ENCODE measurements at regions not wholly inside any gene's neighbourhood (a gene's known extent, or its start where the extent isn't known, plus 50 kb on each side); places are given as distances from the start of the nearest gene placed in this dataset.

- no peak for TF ChIP-seq REST (IDR thresholded peaks at IDR 0.05; ENCODE audit: insufficient read depth in 1 of 2, low read depth in 2 of 2, low read length in 2 of 2)
- TF ChIP-seq TAF1 (IDR thresholded peaks at IDR 0.05; ENCODE audit: borderline replicate concordance, insufficient read depth, low read length) = no peak
- TF ChIP-seq FOXP2 (optimal IDR thresholded peaks at IDR 0.05; ENCODE audit: borderline replicate concordance, extremely low read depth, extremely low read length, insufficient read depth) = no peak
- no peak for TF ChIP-seq POLR2AphosphoS5 (IDR thresholded peaks at IDR 0.05; ENCODE audit: low read depth, low read length)
- no peak for TF ChIP-seq SIN3A (IDR thresholded peaks at IDR 0.05; ENCODE audit: borderline replicate concordance, insufficient read depth, low read length)
These were observed 508.0 kb downstream of the FGF9 start for GRCh38 chr13:22178878-22179277.

GRCh38 chr13:22187329-22187728 lies 516.5 kb downstream of the FGF9 start:
- TF ChIP-seq FOXP2 (optimal IDR thresholded peaks at IDR 0.05; ENCODE audit: borderline replicate concordance, extremely low read depth, extremely low read length, insufficient read depth) (no peak), SIN3A (IDR thresholded peaks at IDR 0.05; ENCODE audit: borderline replicate concordance, insufficient read depth, low read length) (no peak), POLR2AphosphoS5 (IDR thresholded peaks at IDR 0.05; ENCODE audit: low read depth, low read length) (no peak), REST (IDR thresholded peaks at IDR 0.05; ENCODE audit: insufficient read depth in 1 of 2, low read depth in 2 of 2, low read length in 2 of 2) (no peak), TAF1 (IDR thresholded peaks at IDR 0.05; ENCODE audit: borderline replicate concordance, insufficient read depth, low read length) (no peak)

DNA sequence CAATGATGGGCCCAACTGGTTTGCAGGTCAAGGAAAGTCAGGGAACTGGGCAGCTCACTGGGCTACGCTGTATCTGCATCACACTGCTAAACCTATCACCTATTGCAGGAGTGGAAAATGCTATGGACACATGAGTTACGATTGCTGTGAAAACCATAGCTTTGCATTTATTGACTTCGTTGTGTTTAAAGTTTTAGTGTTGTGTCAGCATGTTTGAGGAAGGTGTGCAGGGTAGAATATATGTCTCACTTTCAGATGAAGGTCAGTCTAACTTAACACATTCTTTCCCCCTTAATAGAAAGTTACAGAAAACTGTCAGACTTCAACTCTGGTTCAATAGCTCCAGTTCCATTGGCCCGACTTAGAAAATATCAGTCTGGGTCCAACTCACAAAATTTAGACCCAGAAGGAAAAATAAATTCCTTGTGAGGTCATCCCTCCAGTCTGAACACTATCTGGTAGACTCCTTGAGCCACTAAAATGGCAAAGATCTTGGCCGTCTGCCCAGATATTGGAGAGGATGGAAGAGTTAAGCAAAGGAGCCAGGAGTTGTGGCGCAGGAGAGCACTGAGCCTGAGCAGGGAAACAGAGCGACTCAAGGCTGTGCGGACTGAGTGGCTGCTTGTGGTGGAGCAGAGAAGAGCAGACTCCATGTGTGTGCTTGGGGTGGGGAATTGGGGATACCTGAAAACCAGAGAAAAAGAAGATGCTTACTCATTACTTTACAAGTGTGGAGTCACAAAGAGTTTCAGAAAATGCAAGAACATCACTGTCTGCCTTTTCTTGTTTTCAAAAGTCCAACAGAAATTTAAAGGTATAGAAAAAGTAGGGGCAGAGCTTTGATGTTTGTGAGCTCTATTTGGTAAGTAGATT lies 518.5 kb downstream of the FGF9 start:
- TF ChIP-seq FOXP2 (optimal IDR thresholded peaks at IDR 0.05; ENCODE audit: borderline replicate concordance, extremely low read depth, extremely low read length, insufficient read depth) = no peak

DNA sequence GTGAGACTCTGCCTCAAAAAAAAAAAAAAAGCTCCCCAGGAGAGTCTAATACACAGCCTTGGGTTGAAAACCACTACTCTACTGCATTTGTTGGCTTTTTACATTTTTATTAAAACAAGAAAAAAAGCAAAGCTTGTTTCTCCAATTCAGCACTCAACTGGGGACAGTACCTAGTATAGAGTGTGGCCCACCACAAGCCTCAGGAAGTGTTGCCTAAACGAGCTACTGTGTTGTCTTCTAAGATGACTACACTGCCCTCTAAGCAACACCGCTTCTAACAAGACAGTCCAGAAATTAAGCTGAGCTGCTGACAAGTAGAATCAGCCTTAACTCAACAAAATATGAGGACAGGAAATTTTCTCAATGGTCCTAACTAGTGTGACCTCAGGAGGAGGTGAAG lies 522.2 kb downstream of the FGF9 start:
- TF ChIP-seq TAF1 (IDR thresholded peaks at IDR 0.05; ENCODE audit: borderline replicate concordance, insufficient read depth, low read length) (no peak), FOXP2 (optimal IDR thresholded peaks at IDR 0.05; ENCODE audit: borderline replicate concordance, extremely low read depth, extremely low read length, insufficient read depth) (no peak)

GRCh38 chr13:22194106-22194805 lies 523.4 kb downstream of the FGF9 start:
- TF ChIP-seq POLR2AphosphoS5 (IDR thresholded peaks at IDR 0.05; ENCODE audit: low read depth, low read length) (no peak), TAF1 (IDR thresholded peaks at IDR 0.05; ENCODE audit: borderline replicate concordance, insufficient read depth, low read length) (no peak), FOXP2 (optimal IDR thresholded peaks at IDR 0.05; ENCODE audit: borderline replicate concordance, extremely low read depth, extremely low read length, insufficient read depth) (no peak), SIN3A (IDR thresholded peaks at IDR 0.05; ENCODE audit: borderline replicate concordance, insufficient read depth, low read length) (no peak), REST (IDR thresholded peaks at IDR 0.05; ENCODE audit: insufficient read depth in 1 of 2, low read depth in 2 of 2, low read length in 2 of 2) (no peak)

DNA sequence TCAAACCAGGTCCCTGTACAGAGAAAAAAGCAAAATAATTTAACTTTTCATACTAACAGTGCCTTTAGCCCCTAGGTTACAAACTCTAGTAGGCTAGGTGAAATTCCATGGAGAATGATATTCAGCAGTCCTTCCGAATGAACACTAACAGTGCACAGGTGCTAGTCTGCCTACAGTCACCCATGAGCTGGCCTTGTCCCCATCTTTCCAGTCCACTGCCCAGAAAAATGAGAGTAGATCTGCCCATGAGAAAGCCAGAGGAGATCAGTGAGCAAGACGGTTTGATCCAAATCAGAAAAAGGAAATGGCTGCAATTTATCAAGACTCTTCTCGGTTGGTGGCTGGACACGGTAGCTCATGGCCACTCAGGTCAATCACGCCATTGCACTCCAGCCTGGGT lies 524.9 kb downstream of the FGF9 start:
- no peak for TF ChIP-seq POLR2AphosphoS5 (IDR thresholded peaks at IDR 0.05; ENCODE audit: low read depth, low read length)
- no peak for TF ChIP-seq REST (IDR thresholded peaks at IDR 0.05; ENCODE audit: insufficient read depth in 1 of 2, low read depth in 2 of 2, low read length in 2 of 2)
- TF ChIP-seq SIN3A (IDR thresholded peaks at IDR 0.05; ENCODE audit: borderline replicate concordance, insufficient read depth, low read length) = no peak
- no peak for TF ChIP-seq TAF1 (IDR thresholded peaks at IDR 0.05; ENCODE audit: borderline replicate concordance, insufficient read depth, low read length)
- no peak for TF ChIP-seq FOXP2 (optimal IDR thresholded peaks at IDR 0.05; ENCODE audit: borderline replicate concordance, extremely low read depth, extremely low read length, insufficient read depth)
